ENCODE measurements at regions not wholly inside any gene's neighbourhood (a gene's known extent, or its start where the extent isn't known, plus 50 kb on each side); places are given as distances from the start of the nearest gene placed in this dataset.
A peak's percentile ranks its signal among the peaks of the same experiment; 100 is the strongest.
"Not testable (repeated sequence)": the region's sequence is repeated elsewhere in the genome, so short reads cannot be mapped to it uniquely, and the experiment has no call there.

- H3K9ac ChIP-seq (ENCODE audit: low read depth in 1 of 2, low read length in 2 of 2); H3K4me1 ChIP-seq (ENCODE audit: control insufficient read depth in 4 of 4, insufficient read depth in 4 of 4, low read length in 3 of 4); H3K9me3 ChIP-seq (ENCODE audit: control insufficient read depth in 4 of 4, low read length in 3 of 4); H3K27ac ChIP-seq (ENCODE audit: low read depth in 1 of 2, low read length in 2 of 2); H3K27me3 ChIP-seq (ENCODE audit: control insufficient read depth in 4 of 4, insufficient read depth in 4 of 4, low read length in 3 of 4); DNase-seq (ENCODE audit: low spot score); H3K4me3 ChIP-seq (ENCODE audit: low read depth in 1 of 3, low read length in 3 of 3); H3K36me3 ChIP-seq (ENCODE audit: control insufficient read depth in 4 of 4, insufficient read depth in 3 of 4, low read depth in 1 of 4, low read length in 3 of 4): not testable (repeated sequence)
- 90% methylated on average over 1 of the region's 1 CpG for WGBS
These were observed 51.7 kb upstream of the PAXBP1 start for GRCh38 chr21:32823296-32823695.

DNA sequence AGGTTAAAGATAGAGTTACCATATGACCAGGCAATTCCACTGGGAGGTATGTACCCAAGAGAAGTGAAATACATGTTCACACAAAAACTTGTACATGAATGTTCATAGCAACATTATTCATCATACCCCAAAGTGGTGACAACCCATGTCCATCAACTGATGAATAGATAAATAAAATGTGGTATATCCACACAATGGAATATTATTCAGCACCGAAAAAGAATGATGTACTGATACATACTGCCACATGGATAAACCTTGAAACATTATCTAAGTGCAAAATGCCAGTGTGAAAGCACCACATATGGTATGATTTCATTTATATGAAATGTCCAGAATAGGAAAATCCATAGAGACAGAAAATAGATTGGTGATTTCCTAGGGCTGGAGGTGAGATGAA is 53.4 kb upstream of the PAXBP1 start:
- no peaks in the 10 kb centered on the region for H3K36me3 ChIP-seq (ENCODE audit: control insufficient read depth in 4 of 4, insufficient read depth in 3 of 4, low read depth in 1 of 4, low read length in 3 of 4)
- 94% methylated on average over 1 of the region's 1 CpG for WGBS
- TF ChIP-seq SP1 (IDR thresholded peaks at IDR 0.05) (no peak), NR2F2 (IDR thresholded peaks at IDR 0.05) (no peak), RXRA (IDR thresholded peaks at IDR 0.05) (no peak), ZBTB33 (IDR thresholded peaks at IDR 0.05) (no peak), CTCF (IDR thresholded peaks at IDR 0.05; ENCODE audit: low read depth, low read length, missing input control) (no peak), EGR1 (IDR thresholded peaks at IDR 0.05; ENCODE audit: low read depth in 2 of 2) (no peak), FOXA1 (IDR thresholded peaks at IDR 0.05) (no peak), TAF1 (conservative IDR thresholded peaks at IDR 0.05) (no peak), JUND (IDR thresholded peaks at IDR 0.05) (no peak), HNF4A (conservative IDR thresholded peaks at IDR 0.05) (no peak), RAD21 (IDR thresholded peaks at IDR 0.05) (no peak), HNF4G (IDR thresholded peaks at IDR 0.05) (no peak)
- TF ChIP-seq, protein P1, sequence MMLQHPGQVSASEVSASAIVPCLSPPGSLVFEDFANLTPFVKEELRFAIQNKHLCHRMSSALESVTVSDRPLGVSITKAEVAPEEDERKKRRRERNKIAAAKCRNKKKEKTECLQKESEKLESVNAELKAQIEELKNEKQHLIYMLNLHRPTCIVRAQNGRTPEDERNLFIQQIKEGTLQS (IDR thresholded peaks at IDR 0.05), result no peak
- no peak for DNase-seq (ENCODE audit: low spot score)
- no peak overlapping the region for H3K4me3 ChIP-seq (ENCODE audit: low read depth in 1 of 3, low read length in 3 of 3)
- H3K9me3 ChIP-seq (ENCODE audit: control insufficient read depth in 4 of 4, low read length in 3 of 4), result no peaks in the 10 kb centered on the region
- no peaks in the 10 kb centered on the region for H3K27me3 ChIP-seq (ENCODE audit: control insufficient read depth in 4 of 4, insufficient read depth in 4 of 4, low read length in 3 of 4)
- H3K4me1 ChIP-seq (ENCODE audit: control insufficient read depth in 4 of 4, insufficient read depth in 4 of 4, low read length in 3 of 4), result no peaks in the 10 kb centered on the region
- no peak overlapping the region for H3K27ac ChIP-seq (ENCODE audit: low read depth in 1 of 2, low read length in 2 of 2)
- no peak overlapping the region for H3K9ac ChIP-seq (ENCODE audit: low read depth in 1 of 2, low read length in 2 of 2)

DNA sequence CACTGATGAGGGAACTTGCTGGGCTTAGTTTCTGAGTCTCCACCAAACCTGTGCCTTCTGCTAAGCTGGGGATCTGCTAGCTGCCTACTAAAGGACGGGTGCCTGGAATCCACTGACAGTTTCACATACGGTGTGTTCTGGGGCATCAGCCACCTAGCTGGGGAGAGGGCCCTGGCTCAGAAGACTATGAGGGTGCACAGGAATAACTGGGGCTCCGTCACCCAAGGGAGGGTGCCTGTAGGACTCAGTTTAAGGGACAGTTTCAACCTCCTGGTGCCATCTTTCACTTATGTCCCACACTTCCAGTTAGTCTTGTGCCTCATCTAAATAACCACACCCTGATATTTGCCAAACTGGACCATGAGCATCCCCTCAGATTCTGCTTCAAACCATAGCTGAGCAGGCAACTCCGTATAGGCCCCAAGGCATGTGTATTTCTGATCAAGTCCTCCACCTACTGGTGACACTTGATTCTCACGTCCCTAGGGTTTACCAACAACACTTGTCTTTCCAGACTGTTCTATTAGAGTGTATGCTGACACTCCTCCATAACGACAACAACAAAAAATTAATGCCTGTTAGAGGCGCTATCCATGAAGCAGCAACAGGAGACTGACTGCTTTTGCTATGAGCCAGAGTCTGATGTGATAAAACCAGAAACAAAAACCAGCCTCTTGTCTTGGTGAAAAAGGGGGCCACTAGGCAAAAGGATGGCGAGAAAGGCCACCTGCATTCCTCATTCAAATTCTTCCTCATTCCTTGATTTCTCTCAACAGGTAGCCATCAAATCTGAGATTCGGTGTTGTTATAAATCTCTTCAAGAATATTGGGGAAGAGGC is 55.0 kb upstream of the PAXBP1 start:
- H3K36me3 ChIP-seq (ENCODE audit: control insufficient read depth in 4 of 4, insufficient read depth in 3 of 4, low read depth in 1 of 4, low read length in 3 of 4), result no peaks in the 10 kb centered on the region
- H3K4me1 ChIP-seq (ENCODE audit: control insufficient read depth in 4 of 4, insufficient read depth in 4 of 4, low read length in 3 of 4), result no peaks in the 10 kb centered on the region
- DNase-seq (ENCODE audit: low spot score), result no peak
- no peaks in the 10 kb centered on the region for H3K9me3 ChIP-seq (ENCODE audit: control insufficient read depth in 4 of 4, low read length in 3 of 4)
- no peak overlapping the region for H3K27ac ChIP-seq (ENCODE audit: low read depth in 1 of 2, low read length in 2 of 2)
- no peak overlapping the region for H3K9ac ChIP-seq (ENCODE audit: low read depth in 1 of 2, low read length in 2 of 2)
- 56% methylated on average over 9 of the region's 9 CpGs for WGBS
- TF ChIP-seq NR2F2 (IDR thresholded peaks at IDR 0.05) (no peak), RXRA (IDR thresholded peaks at IDR 0.05) (no peak), RAD21 (IDR thresholded peaks at IDR 0.05) (peak; percentile 80 to 89), CTCF (IDR thresholded peaks at IDR 0.05; ENCODE audit: low read depth, low read length, missing input control) (peak; percentile 56)
- H3K27me3 ChIP-seq (ENCODE audit: control insufficient read depth in 4 of 4, insufficient read depth in 4 of 4, low read length in 3 of 4), result no peaks in the 10 kb centered on the region
- no peak overlapping the region for H3K4me3 ChIP-seq (ENCODE audit: low read depth in 1 of 3, low read length in 3 of 3)
